Spleen (tissue), 7 donors: ENCODE measurements at regions not wholly inside any gene's neighbourhood (a gene's known extent, or its start where the extent isn't known, plus 50 kb on each side); places are given as distances from the start of the nearest gene placed in this dataset.

ENCODE experiments used
- POLR2A ChIP-seq, 3 donors: fragments of 450-650 bp; IDR thresholded peaks; one replicate each; pipeline ENCODE4 v1.5.1; 2017; ENCODE audit warnings: antibody characterized with exemption in 3 of 3, mild to moderate bottlenecking in 1 of 3
- TF ChIP-seq, protein P1 (sequence below), 11 experiments: fragments of 200-600 bp in 7 of 11; fragments of 450-650 bp in 4 of 11; sonication (generic) in 4 of 11; IDR thresholded peaks in 8 of 11; conservative IDR thresholded peaks in 3 of 11; 1 replicate in 7 of 11; 2 replicates in 4 of 11; pipeline versions ENCODE4 v1.4.0 to v1.8.0; 2016 to 2021; ENCODE audit warnings: antibody characterized with exemption in 11 of 11, inconsistent platforms in 4 of 11, mild to moderate bottlenecking in 1 of 11
- donor health status: DM: no; HTN: no; CAD: no; lungs with moderate emphysema.
- donor health status: DM: no; HTN: no; CAD: no.
- donor health status: DM: no; HTN: no; CAD: no.

- TF ChIP-seq POLR2A (IDR thresholded peaks at IDR 0.05): no peak
- TF ChIP-seq, protein P1, sequence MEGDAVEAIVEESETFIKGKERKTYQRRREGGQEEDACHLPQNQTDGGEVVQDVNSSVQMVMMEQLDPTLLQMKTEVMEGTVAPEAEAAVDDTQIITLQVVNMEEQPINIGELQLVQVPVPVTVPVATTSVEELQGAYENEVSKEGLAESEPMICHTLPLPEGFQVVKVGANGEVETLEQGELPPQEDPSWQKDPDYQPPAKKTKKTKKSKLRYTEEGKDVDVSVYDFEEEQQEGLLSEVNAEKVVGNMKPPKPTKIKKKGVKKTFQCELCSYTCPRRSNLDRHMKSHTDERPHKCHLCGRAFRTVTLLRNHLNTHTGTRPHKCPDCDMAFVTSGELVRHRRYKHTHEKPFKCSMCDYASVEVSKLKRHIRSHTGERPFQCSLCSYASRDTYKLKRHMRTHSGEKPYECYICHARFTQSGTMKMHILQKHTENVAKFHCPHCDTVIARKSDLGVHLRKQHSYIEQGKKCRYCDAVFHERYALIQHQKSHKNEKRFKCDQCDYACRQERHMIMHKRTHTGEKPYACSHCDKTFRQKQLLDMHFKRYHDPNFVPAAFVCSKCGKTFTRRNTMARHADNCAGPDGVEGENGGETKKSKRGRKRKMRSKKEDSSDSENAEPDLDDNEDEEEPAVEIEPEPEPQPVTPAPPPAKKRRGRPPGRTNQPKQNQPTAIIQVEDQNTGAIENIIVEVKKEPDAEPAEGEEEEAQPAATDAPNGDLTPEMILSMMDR (IDR thresholded peaks at IDR 0.05 in 8 of 11, conservative IDR thresholded peaks at IDR 0.05 in 3 of 11): no peak
Observed at GRCh38 chr9:73089304-73089985, 62.2 kb upstream of the ANXA1 start.
